HL-60 (cell line): ENCODE measurements at regions not wholly inside any gene's neighbourhood (a gene's known extent, or its start where the extent isn't known, plus 50 kb on each side); places are given as distances from the start of the nearest gene placed in this dataset.

Source experiments
- CTCF ChIP-seq: IDR thresholded peaks from one replicate; pipeline ENCODE4 v1.5.1; 2011; ENCODE audit warnings: low read length, control low read depth, inconsistent platforms; ENCODE audit not compliant: insufficient read depth
- GABPA ChIP-seq: IDR thresholded peaks from 2 replicates; pipeline ENCODE4 v1.6.1; 2012; ENCODE audit warnings: low read depth
- POLR2AphosphoS5 ChIP-seq: IDR thresholded peaks from 2 replicates; pipeline ENCODE4 v1.6.1; 2012; ENCODE audit warnings: low read depth
- SPI1 ChIP-seq: IDR thresholded peaks from 2 replicates; pipeline ENCODE4 v1.6.1; 2012; ENCODE audit warnings: low read depth, mild to moderate bottlenecking, borderline replicate concordance

- no peak for TF ChIP-seq CTCF
- TF ChIP-seq GABPA, result no peak
- TF ChIP-seq POLR2AphosphoS5, result no peak
- no peak for TF ChIP-seq SPI1
Measured at GRCh38 chr17:22453181-22453580, 760.9 kb downstream of the KCNJ18 start.
